ENCODE measurements at regions not wholly inside any gene's neighbourhood (a gene's known extent, or its start where the extent isn't known, plus 50 kb on each side); places are given as distances from the start of the nearest gene placed in this dataset.

- TF ChIP-seq CTCF (conservative IDR thresholded peaks at IDR 0.05; ENCODE audit: low read depth, low read length), result no peak
- no peak for TF ChIP-seq EZH2 (IDR thresholded peaks at IDR 0.05; ENCODE audit: borderline replicate concordance, low read depth, low read length, poor library complexity, severe bottlenecking)
- no peak for DNase-seq (ENCODE audit: low spot score)
- intact Hi-C loops (cut with micrococcal nuclease; ENCODE audit: unreplicated experiment), result no loop called here
- no peaks in the 10 kb centered on the region for H3K9me3 ChIP-seq (ENCODE audit: low read depth, low read length, poor library complexity, severe bottlenecking)
- CTCF ChIA-PET, result no interaction called here
- H3K4me1 ChIP-seq (ENCODE audit: insufficient read depth, low read length, poor library complexity, severe bottlenecking), result no peaks in the 10 kb centered on the region
- H3K4me3 ChIP-seq (ENCODE audit: low read depth, low read length, poor library complexity, severe bottlenecking), result no peak overlapping the region
- H3K36me3 ChIP-seq (ENCODE audit: insufficient read depth, low read length, poor library complexity, severe bottlenecking), result no peaks in the 10 kb centered on the region
- POLR2A ChIA-PET (ENCODE audit: low non-redundant PET), result no interaction called here
- no peak overlapping the region for H3K27ac ChIP-seq (ENCODE audit: low read depth, low read length, poor library complexity, severe bottlenecking)
- no TSS peak for BruUV-seq (replicated peaks)
- H3K27me3 ChIP-seq (replicated peaks; ENCODE audit: insufficient read depth, low read depth, low read length, poor library complexity), result no peaks in the 10 kb centered on the region
These were observed 79.6 kb upstream of the SPANXN2 start for GRCh38 chrX:143800150-143800549.

DNA sequence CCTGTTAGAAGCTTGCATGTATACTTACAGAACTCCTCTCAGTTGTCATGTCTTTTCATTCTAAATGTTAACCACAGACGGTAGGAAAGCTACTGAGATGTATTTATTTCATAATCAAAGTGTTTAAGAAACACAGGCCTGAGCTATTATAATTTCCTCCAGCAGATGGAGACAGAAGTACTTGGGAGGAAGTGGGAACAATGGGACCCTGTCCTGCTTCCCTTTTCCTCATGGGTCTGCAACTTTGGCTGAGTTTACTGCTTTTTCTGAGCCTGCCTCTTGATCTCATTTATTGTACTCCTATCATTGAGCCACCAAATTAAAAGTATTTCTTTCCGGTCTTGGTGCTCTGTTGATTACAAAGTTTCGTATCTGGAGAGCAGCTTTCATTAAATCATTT is 67.7 kb upstream of the SPANXN2 start:
- intact Hi-C loops (cut with micrococcal nuclease; ENCODE audit: unreplicated experiment), result no loop called here
- Histone ChIP-seq H3K4me1 (ENCODE audit: insufficient read depth, low read length, poor library complexity, severe bottlenecking) (no peaks in the 10 kb centered on the region), H3K27me3 (replicated peaks; ENCODE audit: insufficient read depth, low read depth, low read length, poor library complexity) (no peaks in the 10 kb centered on the region), H3K27ac (ENCODE audit: low read depth, low read length, poor library complexity, severe bottlenecking) (no peak overlapping the region), H3K9me3 (ENCODE audit: low read depth, low read length, poor library complexity, severe bottlenecking) (no peaks in the 10 kb centered on the region), H3K36me3 (ENCODE audit: insufficient read depth, low read length, poor library complexity, severe bottlenecking) (no peaks in the 10 kb centered on the region), H3K4me3 (ENCODE audit: low read depth, low read length, poor library complexity, severe bottlenecking) (no peak overlapping the region)
- TF ChIP-seq CTCF (conservative IDR thresholded peaks at IDR 0.05; ENCODE audit: low read depth, low read length) (peak; percentile 70), EZH2 (IDR thresholded peaks at IDR 0.05; ENCODE audit: borderline replicate concordance, low read depth, low read length, poor library complexity, severe bottlenecking) (no peak)
- DNase-seq (ENCODE audit: low spot score), result peak; percentile 70
- BruUV-seq (replicated peaks), result no TSS peak
- ChIA-PET POLR2A (ENCODE audit: low non-redundant PET) (no interaction called here), CTCF (no interaction called here)

DNA sequence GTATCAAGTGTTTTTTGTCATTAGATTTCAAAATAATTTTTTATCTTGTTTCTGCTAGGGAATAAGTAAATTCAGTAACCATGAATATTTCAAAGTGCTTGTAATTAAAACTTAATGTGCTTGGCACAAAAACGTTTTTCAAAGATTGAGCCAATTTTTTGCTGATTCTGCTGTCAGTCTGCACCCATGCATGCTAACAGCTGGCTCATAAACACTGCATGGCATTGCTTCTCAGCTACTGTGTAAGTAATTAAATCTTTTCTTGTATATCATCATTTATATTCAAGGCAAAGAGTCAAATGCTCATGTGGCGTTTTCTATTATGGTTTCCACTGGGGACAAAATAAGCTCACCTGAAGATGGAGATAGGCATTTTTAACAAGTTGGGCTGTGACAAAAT is 66.8 kb upstream of the SPANXN2 start:
- intact Hi-C loops (cut with micrococcal nuclease; ENCODE audit: unreplicated experiment), result no loop called here
- POLR2A ChIA-PET (ENCODE audit: low non-redundant PET), result no interaction called here
- no peak for DNase-seq (ENCODE audit: low spot score)
- Histone ChIP-seq H3K4me3 (ENCODE audit: low read depth, low read length, poor library complexity, severe bottlenecking) (no peak overlapping the region), H3K4me1 (ENCODE audit: insufficient read depth, low read length, poor library complexity, severe bottlenecking) (no peaks in the 10 kb centered on the region), H3K27me3 (replicated peaks; ENCODE audit: insufficient read depth, low read depth, low read length, poor library complexity) (no peaks in the 10 kb centered on the region), H3K36me3 (ENCODE audit: insufficient read depth, low read length, poor library complexity, severe bottlenecking) (no peaks in the 10 kb centered on the region), H3K27ac (ENCODE audit: low read depth, low read length, poor library complexity, severe bottlenecking) (no peak overlapping the region), H3K9me3 (ENCODE audit: low read depth, low read length, poor library complexity, severe bottlenecking) (no peaks in the 10 kb centered on the region)
- BruUV-seq (replicated peaks), result no TSS peak
- TF ChIP-seq EZH2 (IDR thresholded peaks at IDR 0.05; ENCODE audit: borderline replicate concordance, low read depth, low read length, poor library complexity, severe bottlenecking) (no peak), CTCF (conservative IDR thresholded peaks at IDR 0.05; ENCODE audit: low read depth, low read length) (no peak)
- CTCF ChIA-PET, result no interaction called here
